ENCODE measurements at regions not wholly inside any gene's neighbourhood (a gene's known extent, or its start where the extent isn't known, plus 50 kb on each side); places are given as distances from the start of the nearest gene placed in this dataset.
"Not testable (repeated sequence)": the region's sequence is repeated elsewhere in the genome, so short reads cannot be mapped to it uniquely, and the experiment has no call there.

GRCh38 chr2:122075381-122075780, 319.9 kb downstream of the TSN start:
- DNase-seq = no peak

GRCh38 chr2:122077114-122077513, 321.7 kb downstream of the TSN start:
- DNase-seq = no peak

DNA sequence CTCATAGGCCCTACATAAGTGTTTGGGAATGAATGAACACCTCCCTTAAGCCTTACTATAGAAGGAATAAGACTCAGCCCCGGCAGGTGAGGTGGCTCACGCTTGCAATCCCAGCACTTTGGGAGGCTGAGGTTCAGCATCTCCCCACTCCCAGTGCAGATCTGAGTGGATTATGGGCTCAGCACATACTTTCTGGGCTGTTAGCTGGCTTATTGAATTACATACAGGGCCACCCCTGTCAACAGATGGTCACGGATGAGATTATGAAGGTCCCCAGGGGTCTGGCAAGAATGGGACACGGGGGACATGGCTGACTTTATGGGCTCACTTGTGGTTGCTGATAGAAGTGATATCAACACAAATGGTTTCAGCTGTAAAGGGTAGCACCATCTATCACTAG, 322.3 kb downstream of the TSN start:
- no peak for DNase-seq

- no peak for DNase-seq
These were observed 323.0 kb downstream of the TSN start for GRCh38 chr2:122078451-122078850.

GRCh38 chr2:122079844-122080243, 324.4 kb downstream of the TSN start:
- no peak for DNase-seq

DNA sequence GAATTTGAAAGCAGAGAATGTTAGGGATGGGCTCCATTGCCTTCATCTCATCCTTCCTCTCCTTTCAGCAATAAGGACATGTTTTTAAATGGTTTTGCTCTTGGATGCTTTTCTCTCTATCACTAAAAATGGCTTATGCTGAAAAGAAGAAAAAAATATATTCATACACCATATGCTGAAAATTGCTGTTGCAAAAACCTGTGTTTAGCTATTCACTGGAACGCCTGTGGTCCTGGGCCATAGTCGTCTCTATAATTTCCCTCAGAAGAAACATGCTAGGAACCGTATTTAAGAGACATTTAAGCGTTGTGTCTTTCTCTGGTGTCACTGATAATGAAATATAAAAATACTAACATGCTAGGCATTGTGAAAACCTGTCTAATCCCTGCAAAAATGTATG, 324.9 kb downstream of the TSN start:
- DNase-seq = no peak

DNA sequence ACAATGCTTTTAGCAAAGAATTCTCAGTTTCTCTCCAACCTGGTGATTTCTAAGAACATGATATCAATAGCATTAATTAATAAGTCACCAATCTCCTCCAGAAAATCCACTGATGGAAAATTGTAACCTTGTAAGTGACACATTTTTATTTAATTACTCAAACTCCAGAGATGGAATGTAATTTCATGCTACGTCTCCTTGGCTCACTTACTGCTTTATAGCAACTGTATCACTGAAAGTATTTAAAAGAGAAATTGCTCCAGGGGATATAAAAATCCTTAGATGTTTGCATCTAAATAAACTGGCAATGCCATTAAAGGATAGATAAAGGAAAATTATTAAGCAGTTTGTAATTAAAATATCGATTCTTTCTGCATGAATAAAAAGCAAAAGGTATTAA, 325.4 kb downstream of the TSN start:
- DNase-seq = no peak

DNA sequence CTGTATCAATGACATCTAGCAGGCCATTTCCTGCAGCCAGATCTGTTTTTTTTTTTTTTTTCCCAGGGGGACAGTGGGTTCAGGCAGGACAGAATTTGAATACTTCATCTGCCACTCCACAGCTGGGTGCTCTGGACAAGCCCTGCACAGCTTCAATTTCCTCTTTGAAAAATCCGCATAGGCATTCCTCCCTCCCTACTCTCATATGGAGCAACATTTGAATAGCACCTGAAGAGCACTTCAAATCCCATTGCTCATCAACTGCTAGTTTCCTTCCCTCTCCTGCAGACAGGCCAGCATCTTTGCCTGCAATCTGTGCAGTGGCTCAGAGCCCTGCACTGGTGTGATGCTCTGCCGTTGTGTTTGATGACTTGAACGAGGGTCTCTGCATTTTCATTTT, 326.3 kb downstream of the TSN start:
- DNase-seq = no peak

- DNase-seq = no peak
These were observed 328.0 kb downstream of the TSN start for GRCh38 chr2:122083256-122084048.

DNA sequence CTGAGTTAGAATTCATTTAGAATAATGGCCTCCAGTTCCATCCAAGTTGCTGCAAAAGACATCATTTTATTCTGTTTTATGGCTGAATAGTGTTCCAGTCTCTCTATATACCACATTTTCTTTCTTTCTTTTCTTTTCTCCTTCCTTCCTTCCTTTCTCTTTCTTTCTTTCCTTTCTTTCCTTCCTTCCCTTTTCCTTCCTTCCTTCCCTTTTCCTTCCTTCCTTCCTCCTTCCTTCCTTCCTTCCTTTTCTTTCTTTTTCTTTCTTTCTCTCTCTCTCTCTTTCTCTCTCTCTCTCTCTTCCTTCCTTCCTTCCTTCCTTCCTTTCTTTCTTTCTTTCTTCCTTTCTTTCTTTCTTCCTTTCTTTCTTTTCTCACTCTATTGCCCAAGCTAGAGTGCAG, 330.2 kb downstream of the TSN start:
- DNase-seq = not testable (repeated sequence)

DNA sequence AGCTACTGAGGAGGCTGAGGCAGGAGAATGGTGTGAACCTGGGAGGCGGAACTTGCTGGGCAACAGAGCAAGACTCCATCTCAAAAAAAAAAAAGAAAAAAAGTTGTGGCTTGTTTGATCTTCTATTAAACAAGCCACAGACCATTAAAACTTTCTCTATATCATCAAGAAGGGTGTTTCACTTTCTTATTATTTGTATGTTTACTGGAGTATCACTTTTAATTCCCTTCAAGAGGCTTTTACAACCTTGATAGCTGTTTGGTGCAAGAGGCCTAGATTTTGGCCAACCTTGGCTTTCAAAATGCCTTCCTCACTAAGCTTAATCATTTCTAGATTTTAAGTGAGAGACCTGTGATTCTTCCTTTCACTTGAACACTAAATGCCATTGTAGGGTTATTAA, 339.1 kb downstream of the TSN start:
- no peak for DNase-seq

- DNase-seq = no peak
These were observed 341.3 kb downstream of the TSN start for GRCh38 chr2:122096761-122097160.

- DNase-seq = no peak
These were observed 342.9 kb downstream of the TSN start for GRCh38 chr2:122098306-122098705.

DNA sequence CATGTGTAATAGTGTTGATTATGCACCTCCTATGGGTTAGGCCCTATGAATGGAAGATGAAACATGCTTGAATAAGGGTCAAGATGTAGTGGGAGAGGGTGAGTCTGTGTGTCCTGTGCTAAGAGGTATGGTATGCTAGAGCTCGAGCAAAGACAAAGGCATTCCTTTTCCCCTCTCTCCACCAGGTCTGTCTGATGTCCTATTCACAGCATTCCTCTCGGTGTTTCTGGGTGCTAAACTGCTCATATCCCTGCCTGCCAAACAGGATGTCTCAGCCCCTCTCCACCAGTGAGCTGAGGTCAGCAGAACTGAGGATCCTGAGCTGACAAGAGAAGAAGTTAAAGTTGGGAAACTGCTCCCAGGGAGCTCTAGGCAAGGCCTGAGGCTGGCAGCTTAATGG, 344.9 kb downstream of the TSN start:
- no peak for DNase-seq

- no peak for DNase-seq
These were observed 345.3 kb downstream of the TSN start for GRCh38 chr2:122100756-122101155.

GRCh38 chr2:122101319-122101718, 345.9 kb downstream of the TSN start:
- DNase-seq = no peak

- DNase-seq = no peak
These were observed 349.9 kb downstream of the TSN start for GRCh38 chr2:122105171-122105876.

DNA sequence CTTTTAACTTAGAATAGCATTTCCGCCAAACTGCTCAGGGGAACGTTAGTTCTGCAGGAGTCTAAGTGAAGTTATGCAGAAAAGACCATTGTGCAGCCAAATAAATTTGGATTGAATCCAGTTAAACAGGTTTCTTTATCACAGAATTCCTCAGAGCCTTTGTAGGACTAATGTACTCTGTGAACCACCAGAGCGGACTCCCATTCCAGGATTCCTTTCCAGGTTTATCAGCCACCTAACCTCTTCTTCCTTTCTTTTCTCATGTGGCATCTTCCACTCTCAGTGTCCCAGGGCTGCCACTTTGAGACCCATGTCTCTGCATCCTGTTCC, 350.4 kb downstream of the TSN start:
- no peak for DNase-seq

- DNase-seq = no peak
These were observed 352.7 kb downstream of the TSN start for GRCh38 chr2:122108186-122108585.

DNA sequence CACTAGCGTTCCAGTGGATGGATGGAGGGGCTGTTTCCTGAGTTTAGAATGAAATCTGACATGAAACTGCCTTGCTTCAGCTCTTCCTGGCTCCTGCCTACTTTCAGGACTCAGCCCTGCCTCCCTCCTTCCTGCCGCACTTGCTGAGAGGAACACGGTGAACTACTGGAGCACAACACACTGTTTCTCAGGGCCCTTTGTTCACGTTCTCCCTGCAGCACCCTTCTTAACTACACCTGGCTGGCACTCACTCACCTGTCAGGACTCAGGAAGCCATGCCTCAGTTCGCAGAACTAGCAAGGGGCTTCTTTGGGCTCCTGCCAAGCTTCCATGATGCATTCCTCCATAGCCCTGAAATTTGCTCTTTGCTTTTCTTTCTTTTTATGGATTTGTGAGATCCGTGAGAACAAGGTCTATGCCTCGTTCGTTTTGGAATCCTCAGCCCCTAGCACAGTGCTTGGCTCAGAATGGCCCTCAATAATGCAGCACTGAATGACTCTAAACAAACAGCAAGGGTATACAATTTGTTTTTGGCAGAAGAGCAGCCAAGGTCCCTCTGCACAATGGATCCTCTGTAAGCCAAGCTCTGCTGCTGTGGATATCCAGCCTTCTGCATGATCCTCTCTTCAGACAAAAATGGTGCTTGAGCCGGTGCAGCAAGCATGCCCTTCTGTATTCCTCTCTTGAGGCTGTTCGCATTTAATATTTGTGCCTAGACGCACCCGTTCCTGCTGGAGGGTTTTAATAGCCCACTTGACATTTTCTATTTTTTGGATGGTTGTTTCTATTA, 357.0 kb downstream of the TSN start:
- no peak for DNase-seq

- DNase-seq = no peak
These were observed 359.0 kb downstream of the TSN start for GRCh38 chr2:122114421-122114820.

- no peak for DNase-seq
These were observed 361.9 kb downstream of the TSN start for GRCh38 chr2:122117371-122117770.

DNA sequence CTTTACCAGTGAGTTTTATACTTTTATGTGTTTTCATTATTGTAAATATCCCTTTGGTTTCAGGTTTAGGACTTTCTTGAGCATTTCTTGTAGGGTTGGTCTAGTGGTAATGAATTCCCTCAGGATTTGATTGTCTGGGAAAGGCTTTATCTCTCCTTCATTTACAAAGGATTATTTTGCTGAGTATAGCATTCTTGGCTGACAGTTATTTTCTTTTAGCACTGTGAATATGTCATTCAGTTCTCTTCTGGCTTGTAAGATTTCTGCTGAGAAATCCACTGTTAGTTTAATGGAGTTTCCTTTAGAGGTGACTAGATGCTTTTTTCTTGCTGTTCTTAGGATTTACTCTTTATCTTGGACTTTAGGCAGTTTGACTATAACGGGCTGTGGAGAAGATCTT, 373.9 kb downstream of the TSN start:
- DNase-seq = no peak

- no peak for DNase-seq
These were observed 376.8 kb downstream of the TSN start for GRCh38 chr2:122132147-122132691.

Data from activated CD4-positive, alpha-beta T cell treated with anti-CD3 and anti-CD28 coated beads, Interleukin-10, Interleukin-2, amounts not matched to agents 100 ng/mL and 50 ng/mL, durations not matched to agents 16 hours and 8 hours (primary cell).